BE2C (cell line): ENCODE measurements at regions not wholly inside any gene's neighbourhood (a gene's known extent, or its start where the extent isn't known, plus 50 kb on each side); places are given as distances from the start of the nearest gene placed in this dataset.

Experiments
- DNase-seq: peaks from one replicate; pipeline ENCODE4 v3.0.0-alpha.2; 2020
- H3K27me3 ChIP-seq: fragments of 250-450 bp; sonication (Bioruptor Pico); 2 replicates; pipeline ENCODE4 v1.5.1; 2020; ENCODE audit warnings: mild to moderate bottlenecking
- H3K36me3 ChIP-seq: fragments of 250-450 bp; sonication (Bioruptor Pico); 2 replicates; pipeline ENCODE4 v1.5.1; 2020; ENCODE audit warnings: mild to moderate bottlenecking
- H3K4me1 ChIP-seq: fragments of 250-450 bp; sonication (Bioruptor Pico); 2 replicates; pipeline ENCODE4 v1.5.1; 2020
- H3K4me3 ChIP-seq: 2 replicates; pipeline ENCODE4 v1.5.1; 2011; ENCODE audit warnings: low read depth, low read length
- H3K9me3 ChIP-seq: fragments of 250-450 bp; sonication (Bioruptor Pico); 2 replicates; pipeline ENCODE4 v1.5.1; 2020
- TF ChIP-seq, protein P1 (sequence below): IDR thresholded peaks from 2 replicates; pipeline ENCODE4 v1.5.1; 2012; ENCODE audit warnings: mild to moderate bottlenecking, low read depth, low read length

DNA sequence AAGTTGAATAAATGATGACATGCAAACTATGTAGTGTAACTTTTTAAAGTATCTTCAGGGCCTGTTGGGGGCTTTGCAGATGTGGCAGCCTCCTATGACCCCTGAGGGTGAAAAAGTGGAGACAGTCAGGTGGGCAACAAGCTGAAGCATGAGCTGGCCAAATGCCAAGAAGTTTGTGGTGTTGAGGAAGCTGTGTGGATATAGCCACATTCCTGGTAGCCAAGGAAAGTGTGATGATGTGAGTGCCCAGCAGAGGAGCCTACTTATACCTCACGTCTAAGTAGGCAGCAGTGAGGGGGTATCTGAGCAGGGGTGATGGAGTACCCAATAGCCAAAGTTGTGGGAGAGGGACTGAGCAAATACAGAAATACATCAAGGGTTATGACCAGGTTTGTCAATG lies 621.2 kb upstream of the CDH6 start:
- H3K27me3 ChIP-seq: no peaks in the 10 kb centered on the region
- H3K9me3 ChIP-seq: no peaks in the 10 kb centered on the region
- DNase-seq: peak; percentile 30
- no peaks in the 10 kb centered on the region; the same call in 1 of the 2 replicates for H3K4me1 ChIP-seq
- TF ChIP-seq, protein P1, sequence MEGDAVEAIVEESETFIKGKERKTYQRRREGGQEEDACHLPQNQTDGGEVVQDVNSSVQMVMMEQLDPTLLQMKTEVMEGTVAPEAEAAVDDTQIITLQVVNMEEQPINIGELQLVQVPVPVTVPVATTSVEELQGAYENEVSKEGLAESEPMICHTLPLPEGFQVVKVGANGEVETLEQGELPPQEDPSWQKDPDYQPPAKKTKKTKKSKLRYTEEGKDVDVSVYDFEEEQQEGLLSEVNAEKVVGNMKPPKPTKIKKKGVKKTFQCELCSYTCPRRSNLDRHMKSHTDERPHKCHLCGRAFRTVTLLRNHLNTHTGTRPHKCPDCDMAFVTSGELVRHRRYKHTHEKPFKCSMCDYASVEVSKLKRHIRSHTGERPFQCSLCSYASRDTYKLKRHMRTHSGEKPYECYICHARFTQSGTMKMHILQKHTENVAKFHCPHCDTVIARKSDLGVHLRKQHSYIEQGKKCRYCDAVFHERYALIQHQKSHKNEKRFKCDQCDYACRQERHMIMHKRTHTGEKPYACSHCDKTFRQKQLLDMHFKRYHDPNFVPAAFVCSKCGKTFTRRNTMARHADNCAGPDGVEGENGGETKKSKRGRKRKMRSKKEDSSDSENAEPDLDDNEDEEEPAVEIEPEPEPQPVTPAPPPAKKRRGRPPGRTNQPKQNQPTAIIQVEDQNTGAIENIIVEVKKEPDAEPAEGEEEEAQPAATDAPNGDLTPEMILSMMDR: no peak
- no peak overlapping the region for H3K4me3 ChIP-seq
- no peaks in the 10 kb centered on the region for H3K36me3 ChIP-seq

DNA sequence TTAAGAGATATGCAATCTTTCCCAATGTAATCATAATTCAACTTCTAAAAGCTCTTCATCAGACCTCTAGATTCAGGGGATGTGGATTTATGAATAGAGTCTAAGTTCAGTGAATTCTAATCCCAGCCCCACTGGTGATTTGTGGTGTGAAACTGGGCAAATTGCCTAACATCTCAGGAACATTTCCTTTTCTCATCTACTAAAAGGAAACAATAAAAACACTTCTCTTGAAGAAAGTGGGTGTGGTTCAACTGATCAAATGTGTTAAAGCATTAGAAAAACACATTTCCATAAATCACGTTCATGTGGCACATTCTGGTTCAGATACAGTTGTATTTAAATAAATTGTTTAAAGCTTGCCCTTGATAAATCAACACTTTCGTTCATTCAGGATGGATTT lies 631.7 kb upstream of the CDH6 start:
- DNase-seq: no peak
- Histone ChIP-seq H3K4me3 (no peak overlapping the region), H3K27me3 (no peaks in the 10 kb centered on the region), H3K4me1 (0 out of 2 replicates have a peak, but pooled peaks cover 2% of the 10 kb centered on the region), H3K9me3 (no peaks in the 10 kb centered on the region), H3K36me3 (no peaks in the 10 kb centered on the region)
- TF ChIP-seq, protein P1: no peak

DNA sequence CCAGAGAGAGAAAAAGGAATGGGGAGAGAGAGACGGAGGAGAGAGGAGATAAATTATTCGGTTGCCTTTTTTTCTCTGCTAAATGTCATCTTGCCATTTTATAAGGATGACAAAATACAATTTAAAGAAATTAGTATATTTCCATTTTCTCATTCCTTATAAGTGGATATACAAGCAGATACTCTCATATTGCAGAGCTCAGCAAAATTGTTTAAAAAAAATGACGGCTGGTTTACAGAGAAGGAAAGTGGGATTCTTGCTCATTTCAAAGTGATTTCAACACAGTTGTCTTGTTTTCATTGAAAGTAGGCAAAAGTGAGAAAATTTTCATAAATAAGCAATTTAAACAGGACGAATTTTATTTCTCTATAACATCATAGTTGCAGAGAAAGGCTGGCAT lies 641.9 kb upstream of the CDH6 start:
- H3K4me3 ChIP-seq: no peak overlapping the region
- no peak for DNase-seq
- H3K4me1 ChIP-seq: no peaks in the 10 kb centered on the region
- TF ChIP-seq, protein P1: no peak
- no peaks in the 10 kb centered on the region for H3K9me3 ChIP-seq
- no peaks in the 10 kb centered on the region for H3K36me3 ChIP-seq
- no peaks in the 10 kb centered on the region for H3K27me3 ChIP-seq

DNA sequence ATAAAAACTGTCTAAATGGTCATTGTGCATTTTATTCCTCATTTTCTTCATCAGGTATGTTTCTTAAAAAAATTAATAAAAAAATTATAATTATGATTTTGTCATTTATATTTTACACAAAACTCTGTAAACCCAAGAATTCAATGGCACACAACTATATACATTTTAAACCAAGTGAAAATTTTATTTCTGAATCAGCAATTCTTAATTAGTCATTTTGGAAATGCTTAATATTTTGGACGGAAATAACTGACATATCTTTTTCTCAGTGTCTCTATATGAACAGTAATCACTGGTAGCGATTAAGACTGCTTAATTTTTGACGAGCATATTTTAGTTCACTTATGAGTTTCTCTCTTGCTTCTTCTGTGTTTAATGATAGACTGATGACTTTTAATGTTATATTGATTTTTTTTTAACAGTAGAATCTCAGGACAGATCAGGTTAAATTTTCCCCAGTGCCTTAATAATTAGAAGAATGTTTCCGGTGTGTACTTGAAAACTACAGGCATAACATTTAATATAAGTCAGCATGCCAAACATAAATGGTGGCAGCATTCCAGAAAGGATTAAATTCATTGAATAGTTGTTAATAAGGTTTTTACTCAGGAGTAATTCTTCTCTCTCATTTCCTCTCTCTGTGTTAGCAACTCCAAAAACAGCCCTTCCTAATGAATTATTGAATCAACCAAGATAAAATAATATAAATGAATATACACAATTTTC lies 644.7 kb upstream of the CDH6 start:
- Histone ChIP-seq H3K27me3 (no peaks in the 10 kb centered on the region), H3K4me1 (no peaks in the 10 kb centered on the region), H3K36me3 (no peaks in the 10 kb centered on the region), H3K9me3 (no peaks in the 10 kb centered on the region), H3K4me3 (no peak overlapping the region)
- DNase-seq: no peak
- TF ChIP-seq, protein P1: no peak

DNA sequence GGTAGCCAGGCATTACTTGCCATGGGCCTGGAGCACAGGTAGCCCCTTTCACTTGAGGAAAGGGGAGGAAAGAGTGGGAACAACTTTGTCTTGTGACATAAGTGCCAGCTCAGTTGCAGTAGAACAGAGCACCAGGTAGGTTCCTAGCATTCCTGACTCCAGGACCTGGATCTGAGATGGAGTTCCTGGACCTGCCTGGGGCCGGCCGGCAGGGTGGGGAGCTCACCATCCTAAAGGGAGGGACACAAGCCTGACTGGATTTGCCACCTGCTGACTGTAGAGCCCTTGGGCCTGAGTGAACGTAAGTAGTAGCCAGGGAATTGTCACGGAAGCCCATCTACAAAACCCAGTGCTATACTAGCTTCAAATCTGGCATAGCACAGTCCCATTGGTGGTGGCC lies 653.3 kb upstream of the CDH6 start:
- TF ChIP-seq, protein P1: no peak
- Histone ChIP-seq H3K9me3 (no peaks in the 10 kb centered on the region), H3K27me3 (no peaks in the 10 kb centered on the region), H3K4me1 (no peaks in the 10 kb centered on the region), H3K36me3 (no peaks in the 10 kb centered on the region), H3K4me3 (no peak overlapping the region)
- DNase-seq: no peak

DNA sequence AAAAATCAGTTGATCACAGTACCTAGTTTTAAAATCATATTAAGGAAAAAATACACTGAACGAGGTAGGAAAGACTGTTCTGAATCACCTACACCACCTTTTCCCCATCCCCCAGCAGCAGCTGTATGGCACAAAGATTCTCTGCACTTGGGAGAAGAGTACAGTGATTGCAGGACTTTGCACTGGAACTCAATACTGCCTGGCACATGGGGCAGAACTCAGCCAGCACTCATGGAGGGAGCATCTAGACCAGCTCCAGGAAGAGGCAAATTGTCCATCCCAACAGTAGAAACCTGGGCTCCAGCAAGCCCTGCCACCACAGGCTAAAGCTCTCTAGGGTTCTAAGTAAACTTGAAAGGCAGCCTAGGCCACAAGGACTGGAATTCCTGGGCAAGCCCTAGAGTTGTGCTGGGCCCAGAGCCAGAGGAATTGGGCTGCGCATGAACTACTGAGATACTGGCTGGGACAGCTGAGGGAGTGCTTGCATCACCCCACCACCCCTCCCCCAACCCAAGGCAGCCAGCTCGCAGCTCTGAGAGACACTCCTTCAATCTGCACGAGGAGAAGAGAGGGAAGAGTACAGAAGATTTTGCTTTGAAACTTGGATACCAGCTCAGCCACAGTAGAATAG lies 654.4 kb upstream of the CDH6 start:
- H3K9me3 ChIP-seq: no peaks in the 10 kb centered on the region
- no peak overlapping the region for H3K4me3 ChIP-seq
- H3K27me3 ChIP-seq: no peaks in the 10 kb centered on the region
- TF ChIP-seq, protein P1: no peak
- no peaks in the 10 kb centered on the region for H3K36me3 ChIP-seq
- no peaks in the 10 kb centered on the region for H3K4me1 ChIP-seq
- DNase-seq: no peak
